DMS53 treated with DMSO at 0.1 percent for 48 hours (cell line): ENCODE measurements at regions not wholly inside any gene's neighbourhood (a gene's known extent, or its start where the extent isn't known, plus 50 kb on each side); places are given as distances from the start of the nearest gene placed in this dataset.
"Not testable (repeated sequence)": the region's sequence is repeated elsewhere in the genome, so short reads cannot be mapped to it uniquely, and the experiment has no call there.

Source experiments
- DNase-seq: peaks from one replicate; lab custom pipeline; 2025; ENCODE audit not compliant: unreplicated experiment; lab: John Stamatoyannopoulos, UW

DNA sequence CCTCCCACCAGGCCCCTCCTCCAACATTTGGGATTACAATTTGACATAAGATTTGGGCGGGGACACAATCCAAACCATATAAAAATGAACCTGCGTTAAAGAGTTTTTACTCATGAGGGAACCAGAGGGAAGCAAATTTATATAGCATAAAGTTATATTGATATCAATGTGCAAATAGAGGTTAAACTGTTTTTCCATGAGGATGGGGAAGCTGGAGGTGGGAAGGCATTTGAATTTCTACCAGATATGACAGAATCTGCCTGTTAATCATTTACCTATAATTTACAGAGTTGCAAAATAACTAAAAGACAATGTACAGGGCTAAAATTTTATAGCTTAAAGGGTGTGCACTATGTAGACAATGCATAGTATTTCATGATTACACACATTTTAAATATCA lies 322.0 kb upstream of the FKBP1C start:
- DNase-seq = no peak

DNA sequence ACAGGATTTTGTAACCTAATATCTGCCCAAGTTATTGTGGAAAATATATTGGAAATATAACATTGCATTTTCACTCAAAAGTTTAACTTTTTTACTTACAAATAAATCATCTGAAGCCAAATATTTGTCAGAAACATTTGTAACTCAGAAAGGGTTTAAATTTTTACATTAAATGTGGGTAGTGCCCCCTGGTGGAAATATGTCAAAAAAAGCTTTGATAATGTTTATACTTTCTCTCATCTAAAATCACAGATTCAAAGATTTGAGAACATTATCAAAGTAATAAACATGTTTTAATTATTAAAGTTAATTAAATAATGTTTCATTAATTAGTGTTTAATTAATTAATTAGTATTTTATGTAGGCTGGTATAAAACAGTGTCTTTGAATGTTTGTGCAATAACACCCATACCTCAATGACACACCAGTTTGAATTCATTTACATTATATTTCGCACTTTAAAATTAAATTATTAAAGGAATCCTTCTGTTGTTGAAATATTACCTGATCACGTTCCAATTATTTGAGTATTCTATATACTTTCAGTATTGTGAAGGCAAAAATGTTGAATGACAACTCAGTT lies 320.1 kb upstream of the FKBP1C start:
- DNase-seq = peak; percentile 44

DNA sequence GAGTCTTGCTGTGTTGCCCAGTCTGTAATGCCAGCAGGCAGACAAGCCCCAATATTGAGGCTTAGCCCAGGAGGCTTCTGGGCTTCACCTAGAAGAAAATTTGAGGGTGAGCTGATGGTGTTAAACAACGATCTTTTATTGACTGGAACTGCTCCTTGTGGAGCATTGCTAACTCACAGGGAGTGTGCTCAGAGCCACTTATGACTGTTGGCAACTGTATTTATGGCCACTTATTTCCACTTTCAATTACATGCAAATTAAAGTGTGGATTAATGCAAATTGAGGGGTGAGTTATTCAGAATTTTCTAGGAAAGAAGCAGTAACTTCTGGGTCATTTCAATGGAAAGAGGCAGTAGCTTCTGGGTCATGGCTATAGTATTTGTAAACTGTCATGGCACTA lies 317.2 kb upstream of the FKBP1C start:
- no peak for DNase-seq

DNA sequence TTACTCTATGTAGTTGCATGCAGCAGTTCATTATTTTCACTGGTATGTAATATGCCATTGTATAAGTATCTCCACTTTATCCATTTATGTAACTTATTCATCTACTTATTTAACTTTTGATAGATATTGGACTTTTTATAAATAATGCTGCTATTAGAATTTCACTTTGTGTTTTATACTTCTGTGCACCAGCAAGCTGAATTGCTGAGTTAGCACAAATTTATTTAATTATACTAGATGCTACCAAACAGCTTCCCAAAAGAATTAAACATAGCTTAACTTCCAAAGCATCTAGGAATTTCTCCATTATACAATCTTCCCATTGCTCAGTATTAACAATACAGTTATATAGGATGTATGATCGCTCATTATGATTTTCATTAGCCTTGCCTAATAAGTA lies 308.0 kb upstream of the FKBP1C start:
- DNase-seq = no peak

- DNase-seq = no peak
Measured at GRCh38 chr6:62904687-62905086, 306.6 kb upstream of the FKBP1C start.

- no peak for DNase-seq
Measured at GRCh38 chr6:62914530-62914929, 296.7 kb upstream of the FKBP1C start.

DNA sequence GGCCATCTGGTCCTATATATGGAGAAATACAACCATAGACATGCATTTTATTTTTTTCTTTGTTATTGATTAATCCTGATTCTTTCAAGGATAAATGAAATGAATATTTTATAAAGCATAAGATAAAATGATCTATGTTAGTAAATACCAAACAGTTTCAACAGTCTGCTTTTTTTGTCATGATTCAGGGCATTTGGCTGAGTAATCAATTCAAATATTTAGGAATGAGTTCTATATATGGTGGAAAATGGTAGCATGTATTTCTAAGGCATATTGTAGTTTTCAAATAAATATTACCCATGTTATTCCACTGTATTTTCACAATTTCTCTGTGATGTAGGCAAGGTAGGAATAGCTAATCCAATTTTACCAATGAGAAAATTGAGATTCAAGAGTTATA lies 287.5 kb upstream of the FKBP1C start:
- no peak for DNase-seq

- DNase-seq = no peak
Measured at GRCh38 chr6:62940848-62941247, 270.4 kb upstream of the FKBP1C start.

GRCh38 chr6:62942000-62942399 lies 269.3 kb upstream of the FKBP1C start:
- DNase-seq = no peak

DNA sequence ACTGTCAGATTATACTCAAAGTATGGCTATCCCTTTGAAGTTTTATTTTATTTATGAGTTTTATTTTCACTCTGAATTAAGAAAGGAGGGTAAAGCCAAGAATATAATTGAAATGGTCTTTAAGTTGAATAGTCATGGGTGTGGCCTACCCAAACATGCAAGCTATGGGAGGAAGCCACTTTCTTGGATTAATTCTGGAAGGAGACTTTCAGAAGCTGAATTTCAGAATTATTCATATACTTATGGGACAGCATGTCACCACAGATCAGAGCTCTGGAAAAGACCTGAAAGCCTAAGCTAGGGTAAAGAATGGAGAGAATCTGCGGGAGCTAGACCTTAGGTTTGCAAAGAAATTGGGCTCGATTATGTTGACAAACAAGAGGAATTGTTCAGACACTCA lies 242.4 kb upstream of the FKBP1C start:
- no peak for DNase-seq

- DNase-seq = no peak
Measured at GRCh38 chr6:62971976-62972658, 239.2 kb upstream of the FKBP1C start.

DNA sequence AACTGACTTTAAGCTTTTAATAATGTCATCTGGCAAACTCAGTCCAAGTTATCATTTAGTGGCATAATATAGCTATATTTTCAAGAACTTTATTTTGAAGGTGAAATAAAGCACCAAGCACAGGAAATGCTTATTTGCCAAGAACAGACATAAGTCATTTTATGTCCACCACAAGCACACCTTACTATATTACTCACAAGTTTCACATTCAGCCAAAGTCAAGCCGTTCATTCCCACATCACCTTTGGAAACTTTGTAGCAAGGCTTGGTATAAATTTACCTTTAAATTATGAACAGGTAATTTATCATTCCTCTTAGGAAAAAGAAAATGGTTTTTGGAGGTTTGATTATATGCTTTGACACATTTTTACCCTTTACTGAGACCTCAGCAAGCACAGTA lies 236.8 kb upstream of the FKBP1C start:
- DNase-seq = no peak

DNA sequence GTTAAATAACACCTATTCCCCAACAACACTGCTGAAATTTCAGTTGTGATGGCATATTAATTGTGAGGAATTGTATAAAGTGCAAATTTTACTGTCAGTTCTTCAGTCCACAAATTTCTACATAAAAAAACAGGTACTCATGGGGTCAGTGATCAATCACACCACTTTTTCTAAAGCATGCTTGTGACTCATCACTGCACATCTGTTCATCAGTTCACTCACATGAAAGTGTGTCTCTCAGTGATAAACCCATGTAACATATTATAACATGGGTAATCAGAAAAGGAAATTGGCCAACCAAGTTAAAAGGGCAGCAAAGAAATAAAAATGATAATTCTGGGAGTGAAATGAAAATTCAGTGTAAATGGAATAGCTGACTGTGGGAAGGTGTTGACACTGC lies 234.7 kb upstream of the FKBP1C start:
- DNase-seq = no peak

- DNase-seq = no peak
Measured at GRCh38 chr6:62978920-62979319, 232.3 kb upstream of the FKBP1C start.

- no peak for DNase-seq
Measured at GRCh38 chr6:62980093-62980492, 231.2 kb upstream of the FKBP1C start.

GRCh38 chr6:62980724-62981123 lies 230.5 kb upstream of the FKBP1C start:
- no peak for DNase-seq

DNA sequence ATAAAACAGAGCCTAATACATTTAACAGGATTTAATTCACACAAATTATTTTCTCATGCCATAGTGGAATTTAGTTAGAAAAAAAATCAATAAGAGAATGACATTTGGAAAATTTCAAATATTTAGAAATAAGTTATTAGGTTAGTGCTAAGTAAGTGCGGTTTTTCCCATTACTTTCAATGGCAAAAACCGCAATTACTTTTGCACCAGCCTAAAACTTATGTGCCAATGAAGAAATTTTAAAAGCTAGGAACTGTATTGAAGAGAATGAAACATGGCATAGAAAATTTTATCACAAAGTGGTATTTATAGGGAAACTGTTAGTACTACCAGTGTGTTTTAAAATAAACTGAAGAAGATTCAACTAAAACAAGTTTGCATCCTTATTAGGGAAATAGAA lies 228.3 kb upstream of the FKBP1C start:
- DNase-seq = no peak

DNA sequence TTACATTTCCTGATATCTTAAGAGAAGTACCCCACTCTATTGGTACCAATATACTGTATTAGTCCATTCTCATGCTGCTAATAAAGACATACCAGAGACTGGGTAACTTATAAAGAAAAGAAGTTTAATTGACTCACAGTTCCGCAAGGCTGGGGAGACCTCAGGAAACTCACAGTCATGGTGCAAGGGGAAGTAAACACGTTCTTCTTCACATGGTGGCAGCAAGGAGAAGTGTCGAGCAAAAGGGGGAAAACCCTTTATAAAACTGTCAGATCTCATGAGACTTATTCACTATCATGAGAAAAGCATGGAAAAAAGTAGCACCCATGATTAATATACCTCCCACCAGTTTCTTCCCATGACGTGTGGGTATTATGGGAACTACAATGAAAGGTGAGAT lies 219.6 kb upstream of the FKBP1C start:
- not testable (repeated sequence) for DNase-seq

DNA sequence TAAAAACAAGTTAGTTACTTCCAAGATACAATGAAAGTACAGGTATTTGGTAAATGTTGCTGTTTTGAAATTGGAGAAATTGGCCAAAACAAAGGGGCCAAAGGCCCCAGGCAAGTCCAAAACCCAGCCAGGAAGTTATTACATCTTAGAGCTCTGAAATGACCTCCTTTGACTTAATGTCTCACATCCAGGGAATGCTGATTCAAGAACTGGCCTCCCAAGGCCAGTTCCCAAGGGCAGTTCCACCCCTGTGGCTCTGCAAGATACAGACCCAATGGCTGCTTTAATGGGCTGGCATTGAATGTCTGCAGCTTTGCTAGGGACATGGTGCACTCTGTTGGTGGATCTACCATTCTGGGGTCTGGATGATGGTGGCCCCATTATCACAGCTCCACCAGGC lies 217.3 kb upstream of the FKBP1C start:
- DNase-seq = no peak

- DNase-seq = no peak
Measured at GRCh38 chr6:62998022-62998421, 213.2 kb upstream of the FKBP1C start.

- not testable (repeated sequence) for DNase-seq
Measured at GRCh38 chr6:62999242-62999641, 212.0 kb upstream of the FKBP1C start.

- DNase-seq = no peak
Measured at GRCh38 chr6:62999796-63000195, 211.5 kb upstream of the FKBP1C start.

DNA sequence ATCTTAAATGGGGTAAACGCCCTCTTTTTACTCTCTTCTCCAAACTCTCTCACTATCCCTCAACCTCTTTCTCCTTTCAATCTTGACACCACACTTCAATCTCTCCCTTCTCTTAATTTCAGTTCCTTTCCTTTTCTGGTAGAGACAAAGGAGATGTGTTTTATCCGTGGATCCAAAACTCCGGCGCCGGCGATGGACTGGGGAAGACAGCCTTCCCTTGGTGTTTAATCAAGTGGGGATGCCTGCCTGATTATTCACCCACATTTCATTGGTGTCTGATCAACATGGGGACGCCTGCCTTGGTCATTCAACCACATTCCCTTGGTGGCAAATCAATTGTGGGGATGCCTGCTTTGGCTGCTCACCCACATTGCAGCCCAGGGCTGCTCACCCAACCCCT lies 205.3 kb upstream of the FKBP1C start:
- DNase-seq = not testable (repeated sequence)
